ENCODE measurements at regions not wholly inside any gene's neighbourhood (a gene's known extent, or its start where the extent isn't known, plus 50 kb on each side); places are given as distances from the start of the nearest gene placed in this dataset.

DNA sequence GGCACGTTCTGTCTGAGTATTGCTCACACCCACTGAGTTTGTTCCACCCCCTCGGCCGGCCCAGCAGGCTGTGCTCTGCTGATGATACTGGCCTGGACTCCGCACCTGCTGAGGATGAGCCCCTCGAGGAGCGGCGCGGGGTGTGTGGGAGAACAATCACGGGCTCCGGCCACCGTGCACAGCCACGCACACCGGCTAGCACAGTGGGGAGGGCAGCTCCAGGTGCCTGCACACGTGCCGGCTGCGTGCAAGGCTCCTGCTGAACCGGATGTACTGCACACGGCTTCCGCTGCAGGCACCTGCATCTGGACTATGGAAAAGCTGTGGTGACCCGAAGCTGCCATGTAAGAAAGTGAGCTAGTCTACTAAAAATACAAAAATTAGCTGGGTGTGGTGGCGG lies 485.2 kb upstream of the CDH9 start:
- no peak overlapping the region for H3K4me3 Mint-ChIP-seq
- H3K4me2 ChIP-seq, result no peak overlapping the region
- no peaks in the 10 kb centered on the region for H3K4me1 ChIP-seq (ENCODE audit: insufficient read depth)
- no peaks in the 10 kb centered on the region for H3K9me2 ChIP-seq (ENCODE audit: insufficient read depth)
- no peaks in the 10 kb centered on the region for H3K27me3 ChIP-seq (ENCODE audit: insufficient read depth)
- H3K27me3 Mint-ChIP-seq (ENCODE audit: insufficient read depth, low read depth, poor library complexity), result no peaks in the 10 kb centered on the region
- H3F3A ChIP-seq (replicated peaks; ENCODE audit: low read depth), result no peaks in the 10 kb centered on the region
- H2AFZ ChIP-seq, result 0 out of 2 replicates have a peak overlapping the region, but pooled peaks have one; percentile 33
- H3K9me3 Mint-ChIP-seq, result peaks cover 9% of the 10 kb centered on the region
- no peak overlapping the region for H3K4me3 ChIP-seq
- peaks cover 7% of the 10 kb centered on the region; the same call in 1 of the 3 replicates for H3K36me3 Mint-ChIP-seq (ENCODE audit: low read depth)
- H3K36me3 ChIP-seq (ENCODE audit: insufficient read depth), result no peaks in the 10 kb centered on the region
- no peaks in the 10 kb centered on the region for H3K4me1 Mint-ChIP-seq
- no peak for TF ChIP-seq NANOG (IDR thresholded peaks at IDR 0.05; ENCODE audit: borderline replicate concordance)
- TF ChIP-seq ZNF462 (CRISPR knock-in tag; IDR thresholded peaks at IDR 0.05), result no peak
- no peak for TF ChIP-seq EZH2 (IDR thresholded peaks at IDR 0.05; ENCODE audit: low read depth, unreplicated experiment)
- TF ChIP-seq REST (IDR thresholded peaks at IDR 0.05; ENCODE audit: unreplicated experiment), result no peak
- no peak for TF ChIP-seq ZNF331 (CRISPR knock-in tag; IDR thresholded peaks at IDR 0.05; ENCODE audit: low read depth)
- DNase-seq (ENCODE audit: low spot score) (no peak), ATAC-seq (no peak; the same call in 2 of the 3 replicates)
- no peaks in the 10 kb centered on the region for H3K79me2 ChIP-seq (replicated peaks; ENCODE audit: insufficient read depth)
- H4K20me1 ChIP-seq (replicated peaks; ENCODE audit: insufficient read depth), result no peaks in the 10 kb centered on the region
- H3K27ac Mint-ChIP-seq, result no peak overlapping the region
- H3K27ac ChIP-seq (ENCODE audit: low read depth), result no peak overlapping the region

Data from GM23338 (cell line).